ENCODE measurements at regions not wholly inside any gene's neighbourhood (a gene's known extent, or its start where the extent isn't known, plus 50 kb on each side); places are given as distances from the start of the nearest gene placed in this dataset.
A peak's percentile ranks its signal among the peaks of the same experiment; 100 is the strongest.

DNA sequence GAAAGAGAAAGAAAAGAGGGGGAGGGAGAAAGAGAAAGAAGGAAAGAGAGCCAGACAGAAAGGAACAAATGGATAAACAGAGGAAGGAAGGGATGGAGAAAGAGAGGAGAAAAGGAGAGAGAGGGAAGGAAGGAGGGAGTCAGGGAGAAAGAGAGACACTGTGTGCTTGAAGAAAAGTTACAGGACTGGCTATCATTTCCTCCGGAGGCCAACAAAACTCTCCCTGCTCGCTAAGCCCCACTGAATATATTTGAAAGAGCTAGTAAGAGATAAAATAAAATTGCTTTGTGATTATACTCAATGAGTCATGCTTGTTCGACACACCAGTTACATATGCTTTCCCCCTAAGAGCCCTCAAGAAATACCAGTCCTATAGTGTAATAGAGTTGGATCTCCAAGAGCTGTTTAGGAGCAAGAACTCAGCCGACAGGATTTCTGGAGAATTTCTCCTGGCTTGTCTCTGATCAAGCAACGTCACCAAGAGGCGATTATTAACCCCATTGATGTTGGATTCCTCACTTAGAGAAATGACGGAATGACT, 102.2 kb downstream of the MXRA5 start:
- H3K27me3 ChIP-seq: no peaks in the 10 kb centered on the region
- H3K9me3 ChIP-seq: no peaks in the 10 kb centered on the region
- TF ChIP-seq, protein P1, sequence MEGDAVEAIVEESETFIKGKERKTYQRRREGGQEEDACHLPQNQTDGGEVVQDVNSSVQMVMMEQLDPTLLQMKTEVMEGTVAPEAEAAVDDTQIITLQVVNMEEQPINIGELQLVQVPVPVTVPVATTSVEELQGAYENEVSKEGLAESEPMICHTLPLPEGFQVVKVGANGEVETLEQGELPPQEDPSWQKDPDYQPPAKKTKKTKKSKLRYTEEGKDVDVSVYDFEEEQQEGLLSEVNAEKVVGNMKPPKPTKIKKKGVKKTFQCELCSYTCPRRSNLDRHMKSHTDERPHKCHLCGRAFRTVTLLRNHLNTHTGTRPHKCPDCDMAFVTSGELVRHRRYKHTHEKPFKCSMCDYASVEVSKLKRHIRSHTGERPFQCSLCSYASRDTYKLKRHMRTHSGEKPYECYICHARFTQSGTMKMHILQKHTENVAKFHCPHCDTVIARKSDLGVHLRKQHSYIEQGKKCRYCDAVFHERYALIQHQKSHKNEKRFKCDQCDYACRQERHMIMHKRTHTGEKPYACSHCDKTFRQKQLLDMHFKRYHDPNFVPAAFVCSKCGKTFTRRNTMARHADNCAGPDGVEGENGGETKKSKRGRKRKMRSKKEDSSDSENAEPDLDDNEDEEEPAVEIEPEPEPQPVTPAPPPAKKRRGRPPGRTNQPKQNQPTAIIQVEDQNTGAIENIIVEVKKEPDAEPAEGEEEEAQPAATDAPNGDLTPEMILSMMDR (IDR thresholded peaks at IDR 0.05): no peak
- H3K27ac ChIP-seq: no peak overlapping the region
- H3K4me1 ChIP-seq: no peaks in the 10 kb centered on the region
- intact Hi-C loops (cut with DNase I): no loop called here
- peak; percentile 50 for ATAC-seq
- no peaks in the 10 kb centered on the region for H3K36me3 ChIP-seq
- no peak overlapping the region for H3K4me3 ChIP-seq
- no peak for DNase-seq

DNA sequence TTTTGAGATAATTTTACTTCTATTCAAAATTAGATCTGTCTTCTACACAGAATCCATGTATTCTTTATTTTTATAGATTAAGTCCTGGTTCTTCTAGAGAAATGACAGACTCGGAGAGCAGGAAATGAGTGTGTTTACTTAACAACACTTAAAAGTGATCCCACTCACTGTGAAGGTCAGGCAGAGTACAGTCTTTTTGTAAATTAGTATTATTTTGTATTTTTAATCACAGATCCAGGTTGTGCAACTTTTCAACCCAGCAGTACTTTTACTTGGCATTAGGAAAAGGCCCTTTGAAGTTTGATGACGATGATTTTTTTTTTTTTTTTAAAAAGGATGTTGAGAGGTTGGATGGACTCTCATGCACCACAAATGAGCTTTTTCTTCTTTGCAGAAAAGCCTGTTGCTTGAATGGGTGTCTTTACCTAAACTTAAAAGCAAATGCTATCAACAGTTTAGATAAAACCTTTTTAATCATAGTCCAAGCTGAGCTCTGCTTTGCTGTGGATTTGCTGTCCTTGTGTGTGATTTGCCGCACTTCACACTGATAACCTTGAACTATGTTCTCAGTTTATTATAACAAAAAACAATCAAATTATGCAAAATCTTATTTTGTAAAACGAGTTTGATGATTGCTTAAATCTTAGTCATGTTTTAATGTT, 114.1 kb downstream of the MXRA5 start:
- TF ChIP-seq, protein P1 (IDR thresholded peaks at IDR 0.05): no peak
- Histone ChIP-seq H3K27ac (no peak overlapping the region), H3K4me1 (no peaks in the 10 kb centered on the region), H3K4me3 (no peak overlapping the region), H3K36me3 (no peaks in the 10 kb centered on the region), H3K27me3 (no peaks in the 10 kb centered on the region), H3K9me3 (no peaks in the 10 kb centered on the region)
- intact Hi-C loops (cut with DNase I): no loop called here
- DNase-seq (no peak), ATAC-seq (no peak)

DNA sequence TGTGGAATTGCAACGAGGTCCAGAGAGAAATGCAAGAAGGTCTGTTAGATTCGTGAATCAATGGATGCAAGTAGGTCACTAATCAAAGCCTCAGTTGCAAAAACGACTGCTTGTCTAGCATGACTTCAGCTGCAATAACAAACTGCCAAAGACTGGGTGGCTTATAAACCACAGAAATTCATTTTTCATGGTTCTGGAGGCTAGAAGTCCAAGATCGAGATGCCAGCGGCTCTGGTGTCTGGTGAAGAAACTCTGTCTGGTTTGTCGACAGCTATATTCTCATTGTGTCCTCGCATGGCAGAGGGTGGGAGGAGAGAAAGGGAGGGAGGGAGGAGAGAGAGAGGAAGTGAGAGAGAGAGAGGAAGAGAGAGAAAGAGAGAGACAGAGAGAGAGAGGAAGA, 114.7 kb downstream of the MXRA5 start:
- H3K27ac ChIP-seq: no peak overlapping the region
- H3K4me1 ChIP-seq: no peaks in the 10 kb centered on the region
- no peaks in the 10 kb centered on the region for H3K36me3 ChIP-seq
- no peak for ATAC-seq
- no peak for DNase-seq
- H3K4me3 ChIP-seq: no peak overlapping the region
- TF ChIP-seq, protein P1 (IDR thresholded peaks at IDR 0.05): no peak
- H3K9me3 ChIP-seq: no peaks in the 10 kb centered on the region
- no peaks in the 10 kb centered on the region for H3K27me3 ChIP-seq
- intact Hi-C loops (cut with DNase I): no loop called here

DNA sequence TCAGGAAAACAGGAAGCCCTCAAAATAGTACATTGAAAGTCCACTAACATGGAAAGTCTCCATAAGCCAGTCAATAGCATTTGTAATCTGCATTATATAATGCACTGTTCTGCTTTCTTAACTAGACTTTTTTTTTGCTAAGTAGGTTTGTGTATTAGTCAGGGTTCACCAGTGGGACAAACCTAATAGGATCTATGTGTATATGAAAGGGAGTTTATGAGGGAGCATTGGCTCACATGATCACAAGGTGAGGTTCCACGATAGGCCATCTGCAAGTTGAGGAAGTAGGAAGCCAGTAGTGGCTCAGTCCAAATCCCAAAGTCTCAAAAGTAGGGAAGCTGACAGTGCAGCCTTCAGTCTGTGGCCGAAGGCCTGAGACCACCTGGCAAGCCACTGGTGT, 116.0 kb downstream of the MXRA5 start:
- Histone ChIP-seq H3K9me3 (no peaks in the 10 kb centered on the region), H3K4me1 (no peaks in the 10 kb centered on the region), H3K27ac (no peak overlapping the region), H3K36me3 (no peaks in the 10 kb centered on the region), H3K27me3 (no peaks in the 10 kb centered on the region), H3K4me3 (no peak overlapping the region)
- intact Hi-C loops (cut with DNase I): no loop called here
- TF ChIP-seq, protein P1 (IDR thresholded peaks at IDR 0.05): no peak
- ATAC-seq (no peak), DNase-seq (no peak)

DNA sequence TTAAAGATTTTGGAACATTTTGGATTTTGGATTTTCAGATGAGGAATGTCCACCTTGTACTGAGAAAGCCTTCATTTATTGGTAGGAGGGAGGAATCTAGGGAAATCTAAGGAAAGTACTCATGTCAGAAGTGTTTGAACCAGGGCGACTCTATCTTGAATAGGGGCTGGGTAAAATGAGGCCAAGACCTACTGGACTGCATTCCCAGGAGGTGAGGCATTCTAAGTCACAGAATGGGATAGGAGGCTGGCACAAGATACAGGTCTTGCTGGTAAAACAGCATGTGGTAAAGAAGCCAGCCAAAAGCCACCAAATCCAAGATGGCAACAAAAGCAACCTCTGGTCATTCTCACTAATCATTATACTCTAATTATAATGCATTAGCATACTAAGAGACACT, 118.9 kb downstream of the MXRA5 start:
- intact Hi-C loops (cut with DNase I): no loop called here
- Histone ChIP-seq H3K4me1 (no peaks in the 10 kb centered on the region), H3K36me3 (no peaks in the 10 kb centered on the region), H3K27me3 (no peaks in the 10 kb centered on the region), H3K4me3 (no peak overlapping the region), H3K27ac (no peak overlapping the region), H3K9me3 (no peaks in the 10 kb centered on the region)
- DNase-seq: no peak
- TF ChIP-seq, protein P1 (IDR thresholded peaks at IDR 0.05): no peak
- no peak for ATAC-seq

Data from left lung (tissue), 4 donors.